Caco-2 (cell line): ENCODE measurements at regions not wholly inside any gene's neighbourhood (a gene's known extent, or its start where the extent isn't known, plus 50 kb on each side); places are given as distances from the start of the nearest gene placed in this dataset.

Source experiments
- BruUV-seq: library from RNA; stranded (reverse); fragments of 400-500 nt; replicated peaks from 2 replicates; lab custom pipeline; 2021; lab: Mats Ljungman, UMichigan
- CTCF ChIA-PET: fragments of 300-600 bp; sonication (Branson Sonifier 250); formaldehyde crosslinking; loops from one replicate; lab custom pipeline; 2022; ENCODE audit warnings: antibody characterized with exemption; lab: Charles Lee
- POLR2A ChIA-PET: fragments of 300-600 bp; sonication (Branson Sonifier 250); formaldehyde crosslinking; loops from one replicate; lab custom pipeline; 2022; ENCODE audit warnings: antibody characterized with exemption; lab: Charles Lee
- DNase-seq, 2 experiments: peaks; one replicate each; pipeline versions ENCODE4 v3.0.0 to v3.0.0-alpha.2; 2020 to 2022
- H3K27me3 ChIP-seq: replicated peaks from 2 replicates; pipeline ENCODE4 v1.6.0; 2011; ENCODE audit warnings: low read length; ENCODE audit not compliant: control insufficient read depth, insufficient read depth
- H3K36me3 ChIP-seq: 2 replicates; pipeline ENCODE4 v1.5.1; 2011; ENCODE audit warnings: low read length; ENCODE audit not compliant: control insufficient read depth, insufficient read depth
- H3K4me1 ChIP-seq: fragments of 250-450 bp; sonication (Bioruptor Pico); 2 replicates; pipeline ENCODE4 v1.5.1; 2020; ENCODE audit warnings: mild to moderate bottlenecking
- H3K4me3 ChIP-seq: 2 replicates; pipeline ENCODE4 v1.5.1; 2011; ENCODE audit warnings: low read depth, mild to moderate bottlenecking, control low read depth, low read length
- H3K9me3 ChIP-seq: fragments of 250-450 bp; sonication (Bioruptor Pico); 2 replicates; pipeline ENCODE4 v1.5.1; 2020; ENCODE audit warnings: mild to moderate bottlenecking, moderate library complexity
- H3K27ac Mint-ChIP-seq: one replicate; pipeline ENCODE4 v1.8.0; 2022; ENCODE audit warnings: mixed read lengths; ENCODE audit not compliant: unreplicated experiment
- H3K27me3 Mint-ChIP-seq: one replicate; pipeline ENCODE4 v1.8.0; 2022; ENCODE audit warnings: mixed read lengths; ENCODE audit not compliant: insufficient read depth, unreplicated experiment
- H3K36me3 Mint-ChIP-seq: one replicate; pipeline ENCODE4 v1.8.0; 2022; ENCODE audit warnings: mild to moderate bottlenecking, mixed read lengths; ENCODE audit not compliant: insufficient read depth, unreplicated experiment
- H3K4me1 Mint-ChIP-seq: one replicate; pipeline ENCODE4 v1.8.0; 2022; ENCODE audit warnings: low read depth, mixed read lengths; ENCODE audit not compliant: unreplicated experiment
- H3K4me3 Mint-ChIP-seq: one replicate; pipeline ENCODE4 v1.8.0; 2022; ENCODE audit warnings: mild to moderate bottlenecking, moderate library complexity, mixed read lengths; ENCODE audit not compliant: unreplicated experiment
- H3K9me3 Mint-ChIP-seq: one replicate; pipeline ENCODE4 v1.8.0; 2022; ENCODE audit warnings: mixed read lengths; ENCODE audit not compliant: unreplicated experiment
- intact Hi-C: fragments of 100-400 bp; cut with micrococcal nuclease; formaldehyde crosslinking; loops from one replicate; pipeline ENCODE4 v1.10.0; 2022; ENCODE audit not compliant: unreplicated experiment
- TF ChIP-seq, protein P1 (sequence below), 2 experiments: fragments of 200-600 bp in 1 of 2; IDR thresholded peaks; 1 replicate in 1 of 2; 2 replicates in 1 of 2; pipeline versions ENCODE4 v1.5.1 to v1.8.0; 2011 to 2022; ENCODE audit warnings: antibody characterized with exemption in 1 of 2, control low read depth in 1 of 2, inconsistent platforms in 1 of 2, low read depth in 1 of 2, low read length in 1 of 2, mild to moderate bottlenecking in 1 of 2, moderate library complexity in 1 of 2; ENCODE audit not compliant: insufficient read depth in 1 of 2, severe bottlenecking in 1 of 2, unreplicated experiment in 1 of 2

DNA sequence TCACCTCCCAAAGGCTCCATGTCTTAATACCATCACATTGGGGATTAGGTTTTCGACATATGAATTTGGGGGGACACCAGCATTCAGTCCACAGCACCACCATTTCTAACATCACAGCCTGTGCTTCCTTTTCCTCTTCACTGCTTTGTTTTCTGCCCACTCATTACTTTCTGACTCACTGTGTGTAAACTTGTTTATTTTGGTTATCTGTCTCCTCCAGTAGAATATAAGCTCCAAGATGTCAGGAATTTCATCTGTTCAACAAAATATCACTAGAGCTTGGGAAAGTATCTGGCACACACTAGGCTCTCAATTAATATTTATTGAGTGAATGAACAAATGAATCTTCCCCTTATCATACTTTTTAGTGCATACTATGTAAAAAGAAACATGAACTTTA lies 152.0 kb downstream of the NUFIP1 start:
- ChIA-PET CTCF (no interaction called here), POLR2A (no interaction called here)
- intact Hi-C loops: no loop called here
- no peak for DNase-seq
- H3K4me3 Mint-ChIP-seq: no peak overlapping the region
- H3K4me3 ChIP-seq: no peak overlapping the region
- no peak overlapping the region for H3K27ac Mint-ChIP-seq
- TF ChIP-seq, protein P1, sequence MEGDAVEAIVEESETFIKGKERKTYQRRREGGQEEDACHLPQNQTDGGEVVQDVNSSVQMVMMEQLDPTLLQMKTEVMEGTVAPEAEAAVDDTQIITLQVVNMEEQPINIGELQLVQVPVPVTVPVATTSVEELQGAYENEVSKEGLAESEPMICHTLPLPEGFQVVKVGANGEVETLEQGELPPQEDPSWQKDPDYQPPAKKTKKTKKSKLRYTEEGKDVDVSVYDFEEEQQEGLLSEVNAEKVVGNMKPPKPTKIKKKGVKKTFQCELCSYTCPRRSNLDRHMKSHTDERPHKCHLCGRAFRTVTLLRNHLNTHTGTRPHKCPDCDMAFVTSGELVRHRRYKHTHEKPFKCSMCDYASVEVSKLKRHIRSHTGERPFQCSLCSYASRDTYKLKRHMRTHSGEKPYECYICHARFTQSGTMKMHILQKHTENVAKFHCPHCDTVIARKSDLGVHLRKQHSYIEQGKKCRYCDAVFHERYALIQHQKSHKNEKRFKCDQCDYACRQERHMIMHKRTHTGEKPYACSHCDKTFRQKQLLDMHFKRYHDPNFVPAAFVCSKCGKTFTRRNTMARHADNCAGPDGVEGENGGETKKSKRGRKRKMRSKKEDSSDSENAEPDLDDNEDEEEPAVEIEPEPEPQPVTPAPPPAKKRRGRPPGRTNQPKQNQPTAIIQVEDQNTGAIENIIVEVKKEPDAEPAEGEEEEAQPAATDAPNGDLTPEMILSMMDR (IDR thresholded peaks at IDR 0.05; ENCODE audit: insufficient read depth in 1 of 2, low read depth in 1 of 2, low read length in 1 of 2, severe bottlenecking in 1 of 2, unreplicated experiment in 1 of 2): no peak
- peaks cover 24% of the 10 kb centered on the region for H3K9me3 Mint-ChIP-seq
- no peaks in the 10 kb centered on the region for H3K27me3 ChIP-seq
- H3K4me1 ChIP-seq: no peaks in the 10 kb centered on the region
- no peaks in the 10 kb centered on the region for H3K36me3 Mint-ChIP-seq
- H3K36me3 ChIP-seq: no peaks in the 10 kb centered on the region
- peaks cover 7% of the 10 kb centered on the region for H3K4me1 Mint-ChIP-seq
- no peaks in the 10 kb centered on the region for H3K9me3 ChIP-seq
- H3K27me3 Mint-ChIP-seq: no peaks in the 10 kb centered on the region
- BruUV-seq: no TSS peak

DNA sequence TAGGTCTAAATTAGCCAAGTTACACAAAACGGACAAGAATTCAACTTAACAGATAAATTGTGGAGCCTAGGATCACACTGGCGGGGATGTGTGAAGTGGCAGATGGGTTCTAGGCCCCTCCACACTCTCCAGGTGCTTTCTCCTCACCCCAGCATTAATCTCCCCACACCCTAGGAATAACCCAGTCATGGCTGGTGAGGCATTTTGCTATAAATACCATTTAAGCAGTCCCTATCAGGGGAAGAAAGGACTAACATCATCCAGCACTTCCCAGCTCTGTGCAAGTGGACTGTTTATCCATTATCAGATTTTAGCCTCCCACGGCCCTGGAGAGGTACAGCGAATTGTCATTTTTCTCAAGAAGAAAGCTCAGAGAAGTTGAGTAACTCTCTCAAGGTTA lies 154.9 kb downstream of the NUFIP1 start:
- H3K27me3 ChIP-seq: no peaks in the 10 kb centered on the region
- TF ChIP-seq, protein P1 (IDR thresholded peaks at IDR 0.05; ENCODE audit: insufficient read depth in 1 of 2, low read depth in 1 of 2, low read length in 1 of 2, severe bottlenecking in 1 of 2, unreplicated experiment in 1 of 2): no peak
- no peak for DNase-seq
- peaks cover 7% of the 10 kb centered on the region for H3K4me1 Mint-ChIP-seq
- H3K27ac Mint-ChIP-seq: no peak overlapping the region
- H3K9me3 ChIP-seq: no peaks in the 10 kb centered on the region
- intact Hi-C loops: no loop called here
- ChIA-PET CTCF (no interaction called here), POLR2A (no interaction called here)
- H3K4me3 Mint-ChIP-seq: no peak overlapping the region
- H3K27me3 Mint-ChIP-seq: no peaks in the 10 kb centered on the region
- H3K9me3 Mint-ChIP-seq: peaks cover 24% of the 10 kb centered on the region
- no peaks in the 10 kb centered on the region for H3K4me1 ChIP-seq
- no TSS peak for BruUV-seq
- H3K36me3 Mint-ChIP-seq: no peaks in the 10 kb centered on the region
- H3K36me3 ChIP-seq: no peaks in the 10 kb centered on the region
- H3K4me3 ChIP-seq: no peak overlapping the region

DNA sequence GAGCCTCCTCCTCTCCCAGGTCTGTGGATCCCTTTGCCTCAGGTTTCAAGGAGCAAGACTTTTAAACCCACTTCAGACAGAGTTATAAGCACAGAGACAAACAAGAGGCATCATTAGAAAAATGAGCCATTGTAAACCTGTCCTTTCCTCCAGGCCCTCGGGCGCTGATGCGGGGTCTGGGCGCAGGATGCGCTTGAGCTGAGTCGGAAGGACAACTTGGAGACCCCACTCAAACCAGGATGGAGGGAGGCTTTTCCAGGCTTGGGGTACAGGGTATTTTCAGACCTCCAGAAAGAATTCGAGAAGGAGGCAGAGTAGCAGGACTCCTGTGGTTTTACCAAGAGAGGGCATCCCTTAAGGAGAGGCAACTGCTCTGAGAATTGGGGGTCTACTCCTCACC lies 155.6 kb downstream of the NUFIP1 start:
- Histone ChIP-seq H3K4me1 (no peaks in the 10 kb centered on the region), H3K4me3 (no peak overlapping the region), H3K36me3 (no peaks in the 10 kb centered on the region), H3K27me3 (no peaks in the 10 kb centered on the region), H3K9me3 (no peaks in the 10 kb centered on the region)
- TF ChIP-seq, protein P1 (IDR thresholded peaks at IDR 0.05; ENCODE audit: insufficient read depth in 1 of 2, low read depth in 1 of 2, low read length in 1 of 2, severe bottlenecking in 1 of 2, unreplicated experiment in 1 of 2): no peak
- intact Hi-C loops: no loop called here
- ChIA-PET CTCF (no interaction called here), POLR2A (no interaction called here)
- Mint-ChIP-seq H3K27ac (no peak overlapping the region), H3K9me3 (peaks cover 24% of the 10 kb centered on the region), H3K4me1 (peaks cover 7% of the 10 kb centered on the region), H3K4me3 (no peak overlapping the region), H3K27me3 (no peaks in the 10 kb centered on the region), H3K36me3 (no peaks in the 10 kb centered on the region)
- no peak for DNase-seq
- BruUV-seq: no TSS peak
